Activated T-cell treated with anti-CD3 and anti-CD28 coated beads for 24 hours (primary cell): ENCODE measurements at regions not wholly inside any gene's neighbourhood (a gene's known extent, or its start where the extent isn't known, plus 50 kb on each side); places are given as distances from the start of the nearest gene placed in this dataset.

ENCODE experiments used
- DNase-seq: peaks from one replicate; pipeline ENCODE4 v3.0.0-alpha.2; 2020; ENCODE audit warnings: low read depth

DNA sequence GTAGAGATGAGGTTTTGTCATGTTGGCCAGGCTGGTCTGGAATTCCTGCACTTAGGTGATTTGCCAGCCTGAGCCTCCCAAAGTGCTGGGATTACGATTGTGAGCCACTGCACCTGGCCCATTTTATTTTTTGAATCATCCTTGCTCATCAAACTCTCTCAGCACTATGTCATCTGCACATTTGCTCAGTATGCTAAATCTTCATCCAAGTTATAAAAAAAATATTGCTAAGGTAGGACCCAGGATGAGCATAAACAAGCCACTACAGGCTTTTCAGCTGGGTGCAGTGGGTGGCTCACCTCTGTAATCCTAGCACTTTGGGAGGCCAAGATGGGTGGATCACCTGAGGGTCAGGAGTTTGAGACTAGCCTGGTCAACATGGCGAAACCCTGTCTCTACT, 510.1 kb upstream of the LARGE1 start:
- no peak for DNase-seq

GRCh38 chr22:34434371-34434770, 514.1 kb upstream of the LARGE1 start:
- DNase-seq, result no peak

DNA sequence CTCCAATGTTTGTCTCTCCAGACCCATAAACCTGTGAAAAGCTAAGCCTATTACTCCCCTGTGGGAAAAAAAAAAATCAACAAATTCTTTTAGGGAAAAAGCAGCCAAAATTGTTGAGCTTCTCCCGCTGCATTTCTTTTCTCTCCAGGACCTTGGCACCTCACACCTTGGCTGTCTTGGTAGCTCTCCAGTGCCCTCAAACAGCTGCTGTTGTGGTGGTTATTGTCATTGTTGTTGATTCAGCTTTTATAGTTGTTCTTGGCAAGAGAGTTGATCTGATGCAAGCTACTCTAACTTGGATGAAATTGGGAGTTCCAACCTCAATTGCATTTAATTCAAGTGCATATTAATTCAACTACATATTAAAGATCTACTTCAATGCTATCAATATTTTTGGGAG, 516.9 kb upstream of the LARGE1 start:
- DNase-seq, result no peak

GRCh38 chr22:34454598-34454997, 534.3 kb upstream of the LARGE1 start:
- no peak for DNase-seq

GRCh38 chr22:34462795-34463194, 542.5 kb upstream of the LARGE1 start:
- no peak for DNase-seq

GRCh38 chr22:34475886-34476285, 555.6 kb upstream of the LARGE1 start:
- DNase-seq, result no peak

DNA sequence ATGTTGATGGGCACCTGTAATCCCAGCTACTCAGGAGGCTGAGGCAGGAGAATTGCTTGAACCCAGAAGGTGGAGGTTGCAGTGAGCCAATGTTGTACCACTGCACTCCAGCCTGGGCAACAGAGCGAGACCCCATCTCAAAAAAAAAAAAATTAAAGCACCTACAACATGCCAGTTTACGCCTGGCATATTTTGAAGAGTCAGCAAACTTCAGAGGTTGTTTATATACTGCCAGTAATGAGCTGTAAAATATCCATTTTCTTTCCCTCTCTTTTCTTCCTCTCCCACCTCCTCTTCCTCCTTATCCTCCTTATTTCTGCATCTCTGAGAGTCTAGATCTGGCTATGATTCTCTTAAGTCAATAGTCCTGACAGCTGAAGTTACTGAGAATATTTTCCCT, 556.5 kb upstream of the LARGE1 start:
- no peak for DNase-seq

GRCh38 chr22:34481090-34481489, 560.8 kb upstream of the LARGE1 start:
- DNase-seq, result no peak

DNA sequence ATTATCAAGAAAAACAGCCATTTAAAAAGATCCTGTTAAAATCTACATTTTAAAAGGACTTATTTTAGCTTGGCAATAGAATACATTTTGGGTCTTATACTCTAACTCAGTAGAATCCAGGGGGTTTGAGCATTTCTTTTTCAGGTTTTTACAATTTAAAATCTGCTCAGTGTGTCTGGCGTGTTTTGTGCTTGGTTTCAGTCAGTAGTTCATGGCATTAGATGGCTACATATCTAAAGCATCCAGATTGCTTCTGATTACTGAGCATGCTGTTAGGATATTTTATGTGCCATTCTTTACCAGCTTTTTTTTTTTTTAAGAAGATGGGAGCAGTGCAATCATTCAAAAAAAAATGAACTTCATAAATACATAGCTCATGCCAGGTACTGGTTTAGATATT, 566.1 kb upstream of the LARGE1 start:
- no peak for DNase-seq

DNA sequence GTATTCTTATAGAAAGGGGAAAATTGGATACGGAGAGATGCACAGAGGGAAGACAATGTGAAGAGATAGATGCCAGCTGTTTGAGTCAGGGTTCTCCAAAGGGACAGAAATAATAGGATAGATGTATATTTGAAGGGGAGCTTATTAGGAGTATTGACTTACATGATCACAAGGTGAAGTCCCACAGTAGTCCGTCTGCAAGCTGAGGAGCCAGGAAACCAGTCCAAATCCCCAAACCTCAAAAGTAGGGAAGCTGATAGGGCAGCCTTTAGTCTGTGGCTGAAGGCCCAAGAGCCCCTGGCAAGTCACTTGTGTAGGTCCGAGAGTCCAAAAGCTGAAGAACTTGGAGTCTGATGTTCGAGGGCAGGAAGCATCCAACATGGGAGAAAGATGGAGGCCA, 569.6 kb upstream of the LARGE1 start:
- no peak for DNase-seq

GRCh38 chr22:34490886-34491285, 570.6 kb upstream of the LARGE1 start:
- DNase-seq, result no peak

DNA sequence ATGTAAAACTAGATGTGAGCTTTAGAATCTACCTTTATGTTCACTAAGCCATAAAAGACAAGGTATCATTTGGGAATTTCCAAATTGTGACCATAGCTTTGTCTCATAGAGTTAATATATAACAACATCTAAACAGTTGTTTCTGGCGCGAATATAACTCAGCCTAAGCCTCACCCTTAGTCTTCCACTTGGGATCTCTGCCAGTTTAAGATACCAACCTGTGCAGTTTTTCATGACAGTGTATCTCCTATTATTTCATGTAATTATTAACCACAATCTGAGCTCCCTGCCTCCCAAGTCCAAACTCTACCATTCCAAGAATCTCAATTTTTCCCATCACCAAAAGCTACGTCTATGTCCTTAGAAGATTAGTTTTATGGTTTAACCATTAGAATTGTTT, 572.5 kb upstream of the ISX start:
- no peak for DNase-seq

DNA sequence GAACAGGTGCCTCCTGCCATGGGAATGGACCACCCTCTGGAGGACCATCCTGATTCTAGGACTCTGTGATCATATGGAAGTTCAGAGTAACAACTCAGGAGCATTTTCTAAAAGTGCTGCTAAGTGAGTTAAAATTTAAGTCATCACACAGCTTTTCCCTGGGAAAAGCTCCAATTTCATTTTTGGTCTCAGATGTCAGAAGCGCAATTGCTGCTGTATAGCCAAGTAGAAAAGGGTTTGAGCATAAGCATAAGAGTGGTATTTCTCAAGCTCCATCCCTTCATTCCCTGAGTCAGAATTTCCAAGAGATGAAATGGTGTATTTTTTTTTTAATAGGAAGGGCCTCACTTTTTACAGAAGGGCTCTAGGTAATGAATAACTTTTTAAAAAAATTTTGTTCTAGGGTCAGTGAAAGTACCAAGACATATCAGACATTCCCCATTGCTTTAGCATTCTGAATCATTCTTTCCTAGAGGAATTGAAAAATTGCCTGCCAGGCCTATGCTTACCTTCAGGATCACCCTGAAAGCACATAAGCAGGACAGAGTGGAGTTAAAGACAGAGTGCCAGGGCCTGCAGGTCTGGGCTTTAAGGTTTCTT, 564.5 kb upstream of the ISX start:
- no peak for DNase-seq

DNA sequence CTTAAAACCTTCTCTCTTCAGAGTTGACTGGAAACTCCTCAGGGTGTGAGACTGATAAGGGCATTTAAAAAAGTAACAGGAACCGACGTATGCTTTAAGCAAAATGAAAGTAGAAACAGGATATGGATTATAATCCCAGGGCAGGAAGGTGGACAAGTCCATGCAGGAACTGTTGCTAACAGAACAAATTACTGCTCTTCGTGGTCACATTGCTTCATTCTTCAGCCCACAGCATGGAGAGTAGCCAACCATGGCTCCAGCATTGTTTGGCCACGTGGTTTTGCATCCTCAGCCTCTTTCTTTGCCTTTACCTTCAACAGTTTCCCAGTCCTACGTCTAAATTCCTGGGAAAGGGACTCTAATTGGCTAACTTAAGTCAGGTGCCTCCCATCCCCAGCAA, 563.1 kb upstream of the ISX start:
- DNase-seq, result no peak

- DNase-seq, result no peak
These were observed 557.2 kb upstream of the ISX start for GRCh38 chr22:34508797-34509196.

DNA sequence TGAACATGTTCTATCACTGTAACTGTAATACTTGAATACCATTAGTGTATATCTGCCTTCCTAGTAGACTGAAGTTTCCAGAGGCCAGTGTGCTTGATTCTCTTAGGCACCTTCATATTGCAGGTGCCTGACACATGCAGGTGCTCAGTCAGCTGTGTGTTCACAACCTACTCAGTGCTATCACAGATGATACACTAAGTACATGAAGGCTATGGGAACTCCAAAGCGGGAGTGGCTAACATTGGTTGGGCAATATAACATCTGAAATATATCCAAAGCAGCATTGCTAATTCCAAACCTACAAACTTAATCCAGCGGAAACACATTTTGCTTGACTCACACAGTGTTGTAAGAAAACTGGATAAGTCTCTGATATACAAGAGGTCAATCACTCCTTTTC, 539.3 kb upstream of the ISX start:
- no peak for DNase-seq

DNA sequence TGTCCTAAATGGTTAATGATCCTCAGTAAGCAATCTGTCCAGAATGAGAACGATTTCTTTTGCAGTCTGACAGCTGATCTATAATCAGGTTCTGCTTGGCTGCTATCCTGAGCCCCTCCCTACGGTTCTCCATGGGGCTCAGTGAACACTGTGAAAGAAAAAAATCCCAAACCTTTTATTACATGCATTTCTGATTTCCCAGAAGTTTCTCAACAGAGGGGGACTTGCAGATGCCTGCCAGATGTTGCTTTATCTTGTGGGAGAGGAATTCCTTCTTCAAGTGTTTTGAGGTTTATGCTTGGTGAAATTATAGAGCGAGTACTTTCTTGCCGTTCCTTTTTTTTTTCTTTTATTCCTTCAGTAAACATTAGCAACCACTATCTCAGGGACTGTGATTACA, 531.9 kb upstream of the ISX start:
- DNase-seq, result no peak

- DNase-seq, result no peak
These were observed 498.6 kb upstream of the ISX start for GRCh38 chr22:34567367-34567766.

- no peak for DNase-seq
These were observed 495.6 kb upstream of the ISX start for GRCh38 chr22:34570408-34570807.

GRCh38 chr22:34579519-34579918, 486.4 kb upstream of the ISX start:
- DNase-seq, result no peak

GRCh38 chr22:34587357-34588356, 478.3 kb upstream of the ISX start:
- no peak for DNase-seq

DNA sequence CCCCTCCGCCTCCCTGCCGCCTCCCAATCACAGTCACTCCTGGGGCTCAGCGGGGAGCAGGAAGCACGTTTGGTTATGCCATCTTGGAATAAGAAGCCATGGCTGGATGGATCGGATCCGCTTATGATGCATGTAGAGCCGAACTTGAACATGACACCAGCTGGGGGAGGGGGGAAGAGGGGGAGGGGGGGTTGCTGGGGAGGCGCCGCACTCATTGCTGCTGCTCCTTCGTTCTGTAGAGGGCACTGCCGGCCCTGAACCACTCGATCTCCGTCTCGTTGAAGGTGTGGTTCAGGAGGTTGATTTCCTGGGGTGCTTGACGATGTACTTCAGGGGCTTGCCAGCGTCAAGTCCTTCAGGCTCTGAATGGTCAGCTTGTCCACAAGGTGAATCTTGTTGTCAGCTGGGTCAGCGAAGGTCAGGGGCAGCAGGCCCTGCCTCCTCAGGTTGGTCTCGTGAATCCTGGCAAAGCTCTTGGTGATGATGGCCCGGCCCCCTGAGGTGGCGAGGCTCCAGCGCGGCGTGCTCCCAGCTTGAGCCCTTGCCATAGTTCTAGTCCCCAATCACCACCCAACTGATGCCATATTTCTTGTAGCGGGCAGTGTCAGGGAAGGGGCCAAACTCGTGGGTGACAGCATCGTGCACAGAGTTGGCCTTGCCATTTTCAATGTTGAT, 476.9 kb upstream of the ISX start:
- DNase-seq, result no peak

- no peak for DNase-seq
These were observed 473.7 kb upstream of the ISX start for GRCh38 chr22:34592123-34592740.
